ENCODE measurements at regions not wholly inside any gene's neighbourhood (a gene's known extent, or its start where the extent isn't known, plus 50 kb on each side); places are given as distances from the start of the nearest gene placed in this dataset.

- no peaks in the 10 kb centered on the region for H3K4me1 ChIP-seq (ENCODE audit: control insufficient read depth, insufficient read depth, low read length, unreplicated experiment)
- peaks cover 9% of the 10 kb centered on the region; the same call in 1 of the 2 replicates for H3K27me3 ChIP-seq (ENCODE audit: insufficient read depth, low read length)
- no peak overlapping the region for H3K4me3 ChIP-seq (ENCODE audit: low read depth, low read length)
- no peak overlapping the region for H2AFZ ChIP-seq (ENCODE audit: low read length, unreplicated experiment)
- H3K79me2 ChIP-seq (ENCODE audit: control insufficient read depth, insufficient read depth, low read length, unreplicated experiment), result no peaks in the 10 kb centered on the region
- H3K27ac ChIP-seq (ENCODE audit: low read depth, low read length), result no peak overlapping the region
- no peaks in the 10 kb centered on the region for H3K36me3 ChIP-seq (ENCODE audit: insufficient read depth, low read length)
Measured at GRCh38 chr3:40663280-40663679, 138.5 kb downstream of the ZNF621 start.

- Histone ChIP-seq H2AFZ (ENCODE audit: low read length, unreplicated experiment) (no peak overlapping the region), H3K79me2 (ENCODE audit: control insufficient read depth, insufficient read depth, low read length, unreplicated experiment) (no peaks in the 10 kb centered on the region), H3K4me3 (ENCODE audit: low read depth, low read length) (no peak overlapping the region), H3K4me1 (ENCODE audit: control insufficient read depth, insufficient read depth, low read length, unreplicated experiment) (no peaks in the 10 kb centered on the region), H3K27ac (ENCODE audit: low read depth, low read length) (no peak overlapping the region), H3K27me3 (ENCODE audit: insufficient read depth, low read length) (peaks cover 6% of the 10 kb centered on the region; the same call in 1 of the 2 replicates), H3K36me3 (ENCODE audit: insufficient read depth, low read length) (no peaks in the 10 kb centered on the region)
Measured at GRCh38 chr3:40669176-40669575, 144.4 kb downstream of the ZNF621 start.

GRCh38 chr3:40672861-40673260 lies 148.1 kb downstream of the ZNF621 start:
- H3K27ac ChIP-seq (ENCODE audit: low read depth, low read length), result no peak overlapping the region
- H3K36me3 ChIP-seq (ENCODE audit: insufficient read depth, low read length), result no peaks in the 10 kb centered on the region
- H3K4me3 ChIP-seq (ENCODE audit: low read depth, low read length), result no peak overlapping the region
- no peak overlapping the region for H2AFZ ChIP-seq (ENCODE audit: low read length, unreplicated experiment)
- peaks cover 9% of the 10 kb centered on the region; the same call in 1 of the 2 replicates for H3K27me3 ChIP-seq (ENCODE audit: insufficient read depth, low read length)
- H3K79me2 ChIP-seq (ENCODE audit: control insufficient read depth, insufficient read depth, low read length, unreplicated experiment), result no peaks in the 10 kb centered on the region
- no peaks in the 10 kb centered on the region for H3K4me1 ChIP-seq (ENCODE audit: control insufficient read depth, insufficient read depth, low read length, unreplicated experiment)

- H3K27me3 ChIP-seq (ENCODE audit: insufficient read depth, low read length), result peaks cover 12% of the 10 kb centered on the region; the same call in 1 of the 2 replicates
- H3K4me3 ChIP-seq (ENCODE audit: low read depth, low read length), result no peak overlapping the region
- H3K27ac ChIP-seq (ENCODE audit: low read depth, low read length), result no peak overlapping the region
- H3K4me1 ChIP-seq (ENCODE audit: control insufficient read depth, insufficient read depth, low read length, unreplicated experiment), result no peaks in the 10 kb centered on the region
- no peaks in the 10 kb centered on the region for H3K36me3 ChIP-seq (ENCODE audit: insufficient read depth, low read length)
- no peak overlapping the region for H2AFZ ChIP-seq (ENCODE audit: low read length, unreplicated experiment)
- H3K79me2 ChIP-seq (ENCODE audit: control insufficient read depth, insufficient read depth, low read length, unreplicated experiment), result no peaks in the 10 kb centered on the region
Measured at GRCh38 chr3:40677321-40677720, 152.6 kb downstream of the ZNF621 start.

GRCh38 chr3:40677749-40678148 lies 153.0 kb downstream of the ZNF621 start:
- no peaks in the 10 kb centered on the region for H3K79me2 ChIP-seq (ENCODE audit: control insufficient read depth, insufficient read depth, low read length, unreplicated experiment)
- H3K4me3 ChIP-seq (ENCODE audit: low read depth, low read length), result no peak overlapping the region
- H2AFZ ChIP-seq (ENCODE audit: low read length, unreplicated experiment), result no peak overlapping the region
- H3K27me3 ChIP-seq (ENCODE audit: insufficient read depth, low read length), result peaks cover 9% of the 10 kb centered on the region; the same call in 1 of the 2 replicates
- no peaks in the 10 kb centered on the region for H3K36me3 ChIP-seq (ENCODE audit: insufficient read depth, low read length)
- no peak overlapping the region for H3K27ac ChIP-seq (ENCODE audit: low read depth, low read length)
- no peaks in the 10 kb centered on the region for H3K4me1 ChIP-seq (ENCODE audit: control insufficient read depth, insufficient read depth, low read length, unreplicated experiment)

- Histone ChIP-seq H3K27me3 (ENCODE audit: insufficient read depth, low read length) (peaks cover 9% of the 10 kb centered on the region; the same call in 1 of the 2 replicates), H3K36me3 (ENCODE audit: insufficient read depth, low read length) (no peaks in the 10 kb centered on the region), H3K4me3 (ENCODE audit: low read depth, low read length) (no peak overlapping the region), H3K4me1 (ENCODE audit: control insufficient read depth, insufficient read depth, low read length, unreplicated experiment) (no peaks in the 10 kb centered on the region), H3K79me2 (ENCODE audit: control insufficient read depth, insufficient read depth, low read length, unreplicated experiment) (no peaks in the 10 kb centered on the region), H2AFZ (ENCODE audit: low read length, unreplicated experiment) (no peak overlapping the region), H3K27ac (ENCODE audit: low read depth, low read length) (no peak overlapping the region)
Measured at GRCh38 chr3:40679290-40679689, 154.5 kb downstream of the ZNF621 start.

GRCh38 chr3:40680685-40681657 lies 156.2 kb downstream of the ZNF621 start:
- no peaks in the 10 kb centered on the region for H3K36me3 ChIP-seq (ENCODE audit: insufficient read depth, low read length)
- peaks cover 9% of the 10 kb centered on the region; the same call in 1 of the 2 replicates for H3K27me3 ChIP-seq (ENCODE audit: insufficient read depth, low read length)
- H3K27ac ChIP-seq (ENCODE audit: low read depth, low read length), result no peak overlapping the region
- no peaks in the 10 kb centered on the region for H3K4me1 ChIP-seq (ENCODE audit: control insufficient read depth, insufficient read depth, low read length, unreplicated experiment)
- no peak overlapping the region for H3K4me3 ChIP-seq (ENCODE audit: low read depth, low read length)
- no peak overlapping the region for H2AFZ ChIP-seq (ENCODE audit: low read length, unreplicated experiment)
- H3K79me2 ChIP-seq (ENCODE audit: control insufficient read depth, insufficient read depth, low read length, unreplicated experiment), result no peaks in the 10 kb centered on the region

GRCh38 chr3:40681658-40682055 lies 156.9 kb downstream of the ZNF621 start:
- Histone ChIP-seq H3K27ac (ENCODE audit: low read depth, low read length) (no peak overlapping the region), H3K79me2 (ENCODE audit: control insufficient read depth, insufficient read depth, low read length, unreplicated experiment) (no peaks in the 10 kb centered on the region), H3K4me1 (ENCODE audit: control insufficient read depth, insufficient read depth, low read length, unreplicated experiment) (no peaks in the 10 kb centered on the region), H2AFZ (ENCODE audit: low read length, unreplicated experiment) (no peak overlapping the region), H3K27me3 (ENCODE audit: insufficient read depth, low read length) (peaks cover 9% of the 10 kb centered on the region; the same call in 1 of the 2 replicates), H3K4me3 (ENCODE audit: low read depth, low read length) (no peak overlapping the region), H3K36me3 (ENCODE audit: insufficient read depth, low read length) (no peaks in the 10 kb centered on the region)

GRCh38 chr3:40689837-40690236 lies 165.1 kb downstream of the ZNF621 start:
- Histone ChIP-seq H3K27ac (ENCODE audit: low read depth, low read length) (no peak overlapping the region), H3K4me1 (ENCODE audit: control insufficient read depth, insufficient read depth, low read length, unreplicated experiment) (no peaks in the 10 kb centered on the region), H3K79me2 (ENCODE audit: control insufficient read depth, insufficient read depth, low read length, unreplicated experiment) (no peaks in the 10 kb centered on the region), H3K4me3 (ENCODE audit: low read depth, low read length) (no peak overlapping the region), H2AFZ (ENCODE audit: low read length, unreplicated experiment) (no peak overlapping the region), H3K27me3 (ENCODE audit: insufficient read depth, low read length) (peaks cover 12% of the 10 kb centered on the region; the same call in 1 of the 2 replicates), H3K36me3 (ENCODE audit: insufficient read depth, low read length) (no peaks in the 10 kb centered on the region)

GRCh38 chr3:40690749-40691451 lies 166.1 kb downstream of the ZNF621 start:
- Histone ChIP-seq H3K27me3 (ENCODE audit: insufficient read depth, low read length) (peaks cover 12% of the 10 kb centered on the region; the same call in 1 of the 2 replicates), H3K4me3 (ENCODE audit: low read depth, low read length) (no peak overlapping the region), H3K79me2 (ENCODE audit: control insufficient read depth, insufficient read depth, low read length, unreplicated experiment) (no peaks in the 10 kb centered on the region), H2AFZ (ENCODE audit: low read length, unreplicated experiment) (no peak overlapping the region), H3K4me1 (ENCODE audit: control insufficient read depth, insufficient read depth, low read length, unreplicated experiment) (no peaks in the 10 kb centered on the region), H3K36me3 (ENCODE audit: insufficient read depth, low read length) (no peaks in the 10 kb centered on the region), H3K27ac (ENCODE audit: low read depth, low read length) (no peak overlapping the region)

All from ACC112 (cell line).